Right lobe of liver (tissue), 4 donors: ENCODE measurements at regions not wholly inside any gene's neighbourhood (a gene's known extent, or its start where the extent isn't known, plus 50 kb on each side); places are given as distances from the start of the nearest gene placed in this dataset.

Source experiments
- CTCF ChIP-seq, 4 donors: fragments of 200-600 bp in 3 of 4; fragments of 450-650 bp in 1 of 4; IDR thresholded peaks; one replicate each; pipeline versions ENCODE4 v1.5.1 to v1.8.0; 2016 to 2022; ENCODE audit warnings: antibody characterized with exemption in 4 of 4, mild to moderate bottlenecking in 2 of 4
- POLR2A ChIP-seq: fragments of 450-650 bp; IDR thresholded peaks from one replicate; pipeline ENCODE4 v1.6.1; 2017; ENCODE audit warnings: antibody characterized with exemption, mild to moderate bottlenecking
- donor health status: DM: no; HTN: no; CAD: no.
- donor health status: DM: no; HTN: no; CAD: no.
- donor health status: DM: no; HTN: yes; CAD: no.

- no peak for TF ChIP-seq CTCF (IDR thresholded peaks at IDR 0.05)
- TF ChIP-seq POLR2A, result no peak
These were observed 441.4 kb downstream of the COL12A1 start for GRCh38 chr6:74764486-74764885.
